ENCODE measurements at regions not wholly inside any gene's neighbourhood (a gene's known extent, or its start where the extent isn't known, plus 50 kb on each side); places are given as distances from the start of the nearest gene placed in this dataset.

DNA sequence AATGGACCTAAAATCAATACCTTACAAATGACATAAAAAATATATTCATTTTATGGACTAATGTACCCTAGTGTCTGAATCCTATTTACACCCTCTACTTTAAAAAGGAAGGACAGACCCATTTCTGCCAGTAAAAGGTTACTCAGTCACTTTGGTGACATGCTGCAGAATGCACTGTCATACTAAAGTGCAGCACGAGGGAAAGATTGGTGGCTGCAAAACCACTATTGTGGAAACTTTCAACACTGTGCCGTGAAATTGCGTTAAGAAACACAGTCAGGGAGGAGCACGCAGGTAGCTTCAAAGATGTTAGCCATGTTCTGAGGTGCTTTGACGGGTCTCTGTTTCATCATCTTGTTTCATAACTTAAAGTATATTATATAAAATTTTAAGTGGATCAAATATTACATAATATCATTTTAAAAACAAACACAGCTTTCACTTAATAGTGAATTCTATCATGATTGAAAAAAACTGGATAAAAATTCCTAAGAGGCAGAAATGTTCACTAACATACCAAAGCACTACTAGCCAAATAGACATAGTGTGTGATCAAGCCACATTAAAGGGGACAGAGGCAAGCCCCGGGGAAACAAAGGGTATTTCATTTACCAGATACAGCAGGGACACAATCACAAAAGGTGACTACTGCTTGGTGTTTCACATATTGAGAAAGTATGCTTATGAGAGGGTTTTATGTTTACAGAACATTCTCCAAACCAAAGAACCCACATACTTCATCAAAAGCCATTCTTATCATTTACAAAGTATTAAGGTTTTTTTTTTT is 330.8 kb upstream of the SOX5 start:
- Histone ChIP-seq H3K27me3 (no peaks in the 10 kb centered on the region), H3K27ac (no peak overlapping the region)

GRCh38 chr12:24278832-24279231 is 329.4 kb upstream of the SOX5 start:
- no peak overlapping the region for H3K4me2 ChIP-seq
- no peaks in the 10 kb centered on the region for H3K4me1 ChIP-seq (ENCODE audit: insufficient read depth)
- no peaks in the 10 kb centered on the region for H3K36me3 ChIP-seq (replicated peaks; ENCODE audit: insufficient read depth, low read depth)
- H3K27ac ChIP-seq: no peak overlapping the region
- no peaks in the 10 kb centered on the region for H3K27me3 ChIP-seq
- no peaks in the 10 kb centered on the region for H3K79me2 ChIP-seq
- no peak for TF ChIP-seq EZH2phosphoT487 (IDR thresholded peaks at IDR 0.05; ENCODE audit: low read depth, severe bottlenecking, unreplicated experiment)
- TF ChIP-seq EZH2 (IDR thresholded peaks at IDR 0.05; ENCODE audit: borderline replicate concordance): no peak
- TF ChIP-seq CTCF (IDR thresholded peaks at IDR 0.05; ENCODE audit: poor library complexity): no peak
- H2AFZ ChIP-seq: no peak overlapping the region
- no peaks in the 10 kb centered on the region for H4K20me1 ChIP-seq (ENCODE audit: insufficient read depth, poor library complexity, severe bottlenecking)
- no peaks in the 10 kb centered on the region for H3K9me3 ChIP-seq (ENCODE audit: low read depth)
- H3K4me3 ChIP-seq: no peak overlapping the region
- no peaks in the 10 kb centered on the region for H3K9me2 ChIP-seq (replicated peaks; ENCODE audit: insufficient read depth)
- DNase-seq (ENCODE audit: low spot score): no peak

More for the DNA sequence above, 330.8 kb upstream of the SOX5 start:
- no peak for DNase-seq (ENCODE audit: low spot score)
- H3K4me1 ChIP-seq (ENCODE audit: insufficient read depth): no peaks in the 10 kb centered on the region
- no peak overlapping the region for H3K4me3 ChIP-seq
- WGBS (ENCODE audit: low lambda C conversion rate, missing lambda C conversion rate): 54% methylated on average over 6 of the region's 6 CpGs
- no peaks in the 10 kb centered on the region for H3K9me3 ChIP-seq (ENCODE audit: low read depth)
- no peaks in the 10 kb centered on the region for H3K9me2 ChIP-seq (replicated peaks; ENCODE audit: insufficient read depth)
- no peak overlapping the region for H3K4me2 ChIP-seq
- no peaks in the 10 kb centered on the region for H3K79me2 ChIP-seq
- H2AFZ ChIP-seq: no peak overlapping the region
- H3K36me3 ChIP-seq (replicated peaks; ENCODE audit: insufficient read depth, low read depth): no peaks in the 10 kb centered on the region
- TF ChIP-seq CTCF (IDR thresholded peaks at IDR 0.05; ENCODE audit: poor library complexity) (no peak), EZH2phosphoT487 (IDR thresholded peaks at IDR 0.05; ENCODE audit: low read depth, severe bottlenecking, unreplicated experiment) (no peak), EZH2 (IDR thresholded peaks at IDR 0.05; ENCODE audit: borderline replicate concordance) (no peak)
- no peaks in the 10 kb centered on the region for H4K20me1 ChIP-seq (ENCODE audit: insufficient read depth, poor library complexity, severe bottlenecking)

GRCh38 chr12:24270965-24271364 is 321.5 kb upstream of the SOX5 start:
- TF ChIP-seq EZH2phosphoT487 (IDR thresholded peaks at IDR 0.05; ENCODE audit: low read depth, severe bottlenecking, unreplicated experiment): no peak
- no peak for TF ChIP-seq EZH2 (IDR thresholded peaks at IDR 0.05; ENCODE audit: borderline replicate concordance)
- no peak for TF ChIP-seq CTCF (IDR thresholded peaks at IDR 0.05; ENCODE audit: poor library complexity)
- no peaks in the 10 kb centered on the region for H3K27me3 ChIP-seq
- no peaks in the 10 kb centered on the region for H3K9me3 ChIP-seq (ENCODE audit: low read depth)
- H3K4me2 ChIP-seq: no peak overlapping the region
- no peaks in the 10 kb centered on the region for H3K79me2 ChIP-seq
- WGBS (ENCODE audit: low lambda C conversion rate, missing lambda C conversion rate): 71% methylated on average over 2 of the region's 2 CpGs
- no peak for DNase-seq (ENCODE audit: low spot score)
- H3K9me2 ChIP-seq (replicated peaks; ENCODE audit: insufficient read depth): no peaks in the 10 kb centered on the region
- no peak overlapping the region for H3K27ac ChIP-seq
- H3K4me1 ChIP-seq (ENCODE audit: insufficient read depth): no peaks in the 10 kb centered on the region
- no peaks in the 10 kb centered on the region for H4K20me1 ChIP-seq (ENCODE audit: insufficient read depth, poor library complexity, severe bottlenecking)
- no peaks in the 10 kb centered on the region for H3K36me3 ChIP-seq (replicated peaks; ENCODE audit: insufficient read depth, low read depth)
- no peak overlapping the region for H3K4me3 ChIP-seq
- H2AFZ ChIP-seq: no peak overlapping the region
